PC-3 (cell line): ENCODE measurements at regions not wholly inside any gene's neighbourhood (a gene's known extent, or its start where the extent isn't known, plus 50 kb on each side); places are given as distances from the start of the nearest gene placed in this dataset.

Experiments
- ATAC-seq: fragments of 200-7000 bp; cut with Tn5 transposase; 2 replicates; pipeline ENCODE4 v1.9.1; 2020; ENCODE audit warnings: mild to moderate bottlenecking, moderate library complexity
- BruUV-seq: library from RNA; stranded (reverse); fragments of 400-500 nt; replicated peaks from 2 replicates; lab custom pipeline; 2021; lab: Mats Ljungman, UMichigan
- CTCF ChIA-PET: fragments of 300-600 bp; sonication (Branson Sonifier 250); formaldehyde crosslinking; loops from one replicate; lab custom pipeline; 2022; ENCODE audit warnings: antibody characterized with exemption; lab: Charles Lee
- POLR2A ChIA-PET: fragments of 300-600 bp; sonication (Branson Sonifier 250); formaldehyde crosslinking; loops from one replicate; lab custom pipeline; 2022; ENCODE audit warnings: antibody characterized with exemption; ENCODE audit not compliant: unreplicated experiment; lab: Charles Lee
- DNase-seq: peaks from one replicate; pipeline ENCODE4 v3.0.0-alpha.2; 2015
- H2AFZ ChIP-seq: fragments of 300-600 bp; sonication (generic); 2 replicates; pipeline ENCODE4 v1.6.0; 2016; ENCODE audit warnings: antibody characterized with exemption, low read length
- H3F3A ChIP-seq: fragments of 300-600 bp; sonication (generic); one replicate; pipeline ENCODE4 v1.6.0; 2017; ENCODE audit warnings: antibody characterized with exemption, low read length, control low read depth, mild to moderate bottlenecking; ENCODE audit not compliant: unreplicated experiment
- H3K27ac ChIP-seq: fragments of 300-600 bp; sonication (generic); 2 replicates; pipeline ENCODE4 v1.5.1; 2016; ENCODE audit warnings: mild to moderate bottlenecking, low read length
- H3K27me3 ChIP-seq: fragments of 300-600 bp; sonication (generic); 2 replicates; pipeline ENCODE4 v1.6.1; 2016; ENCODE audit warnings: low read length, mixed read lengths
- H3K36me3 ChIP-seq: fragments of 300-600 bp; sonication (generic); 2 replicates; pipeline ENCODE4 v1.6.1; 2016; ENCODE audit warnings: low read depth, mixed run types, low read length, mixed read lengths
- H3K4me1 ChIP-seq: fragments of 300-600 bp; sonication (generic); 2 replicates; pipeline ENCODE4 v1.5.1; 2016; ENCODE audit warnings: low read length; ENCODE audit not compliant: insufficient read depth
- H3K4me2 ChIP-seq: fragments of 300-600 bp; sonication (generic); 2 replicates; pipeline ENCODE4 v1.6.0; 2016; ENCODE audit warnings: low read length
- H3K4me3 ChIP-seq: fragments of 300-600 bp; sonication (generic); 2 replicates; pipeline ENCODE4 v1.5.1; 2016; ENCODE audit warnings: mild to moderate bottlenecking, low read length, mixed read lengths
- H3K79me2 ChIP-seq: fragments of 300-600 bp; sonication (generic); 2 replicates; pipeline ENCODE4 v1.6.1; 2017; ENCODE audit warnings: low read length, mixed read lengths
- H3K9ac ChIP-seq: fragments of 300-600 bp; sonication (generic); 2 replicates; pipeline ENCODE4 v1.6.0; 2016; ENCODE audit warnings: mild to moderate bottlenecking, low read length
- H3K9me2 ChIP-seq: fragments of 300-600 bp; sonication (generic); replicated peaks from 2 replicates; pipeline ENCODE4 v1.6.1; 2016; ENCODE audit warnings: mixed run types, low read length, mixed read lengths
- H3K9me3 ChIP-seq: fragments of 300-600 bp; sonication (generic); 2 replicates; pipeline ENCODE4 v1.6.1; 2016; ENCODE audit warnings: low read length, mixed read lengths
- H4K20me1 ChIP-seq: fragments of 300-600 bp; sonication (generic); 2 replicates; pipeline ENCODE4 v1.6.1; 2016; ENCODE audit warnings: low read length, mixed read lengths
- EZH2 ChIP-seq: fragments of 300-600 bp; sonication (generic); IDR thresholded peaks from one replicate; pipeline ENCODE4 v1.6.1; 2017; ENCODE audit warnings: antibody characterized with exemption, mild to moderate bottlenecking, low read length; ENCODE audit not compliant: unreplicated experiment
- EZH2phosphoT487 ChIP-seq: fragments of 300-600 bp; sonication (generic); IDR thresholded peaks from 2 replicates; pipeline ENCODE4 v1.6.1; 2018; ENCODE audit warnings: mild to moderate bottlenecking, antibody characterized with exemption, low read length, borderline replicate concordance
- intact Hi-C: fragments of 100-400 bp; cut with micrococcal nuclease; formaldehyde crosslinking; loops from 2 replicates; pipeline ENCODE4 v1.9.0; 2023
- TF ChIP-seq, protein P1 (sequence below): fragments of 300-600 bp; sonication (generic); conservative IDR thresholded peaks from 2 replicates; pipeline ENCODE4 v1.5.1; 2017; ENCODE audit warnings: antibody characterized with exemption, low read depth, mild to moderate bottlenecking, low read length

DNA sequence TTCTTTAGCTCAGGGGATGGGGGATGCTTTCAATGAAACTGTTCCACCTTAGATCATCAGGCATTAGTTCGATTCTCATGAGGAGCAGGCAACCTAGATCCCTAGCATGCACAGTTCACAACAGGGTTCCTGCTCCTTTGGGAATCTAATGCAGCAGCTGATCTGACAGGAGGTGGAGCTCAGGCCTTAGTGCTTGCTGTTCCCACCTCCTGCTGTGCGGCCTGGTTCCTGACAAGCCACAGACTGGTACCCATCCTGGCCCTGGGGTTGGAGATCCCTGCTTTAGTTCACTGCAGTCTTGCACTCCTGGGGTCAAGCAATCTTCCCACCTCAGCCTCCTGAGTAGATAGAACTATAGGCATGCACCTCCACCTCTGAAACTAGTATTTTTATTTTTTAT, 1369.8 kb upstream of the NUDT12 start:
- CTCF ChIA-PET = no interaction called here
- H4K20me1 ChIP-seq = no peaks in the 10 kb centered on the region
- H3K4me2 ChIP-seq = no peak overlapping the region
- H3K27me3 ChIP-seq = no peaks in the 10 kb centered on the region
- no peaks in the 10 kb centered on the region for H3K9me3 ChIP-seq
- POLR2A ChIA-PET = no interaction called here
- TF ChIP-seq, protein P1, sequence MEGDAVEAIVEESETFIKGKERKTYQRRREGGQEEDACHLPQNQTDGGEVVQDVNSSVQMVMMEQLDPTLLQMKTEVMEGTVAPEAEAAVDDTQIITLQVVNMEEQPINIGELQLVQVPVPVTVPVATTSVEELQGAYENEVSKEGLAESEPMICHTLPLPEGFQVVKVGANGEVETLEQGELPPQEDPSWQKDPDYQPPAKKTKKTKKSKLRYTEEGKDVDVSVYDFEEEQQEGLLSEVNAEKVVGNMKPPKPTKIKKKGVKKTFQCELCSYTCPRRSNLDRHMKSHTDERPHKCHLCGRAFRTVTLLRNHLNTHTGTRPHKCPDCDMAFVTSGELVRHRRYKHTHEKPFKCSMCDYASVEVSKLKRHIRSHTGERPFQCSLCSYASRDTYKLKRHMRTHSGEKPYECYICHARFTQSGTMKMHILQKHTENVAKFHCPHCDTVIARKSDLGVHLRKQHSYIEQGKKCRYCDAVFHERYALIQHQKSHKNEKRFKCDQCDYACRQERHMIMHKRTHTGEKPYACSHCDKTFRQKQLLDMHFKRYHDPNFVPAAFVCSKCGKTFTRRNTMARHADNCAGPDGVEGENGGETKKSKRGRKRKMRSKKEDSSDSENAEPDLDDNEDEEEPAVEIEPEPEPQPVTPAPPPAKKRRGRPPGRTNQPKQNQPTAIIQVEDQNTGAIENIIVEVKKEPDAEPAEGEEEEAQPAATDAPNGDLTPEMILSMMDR = no peak
- TF ChIP-seq EZH2 (no peak), EZH2phosphoT487 (no peak)
- no peaks in the 10 kb centered on the region for H3K79me2 ChIP-seq
- H3F3A ChIP-seq = no peaks in the 10 kb centered on the region
- ATAC-seq (no peak), DNase-seq (no peak)
- H2AFZ ChIP-seq = no peak overlapping the region
- no peak overlapping the region for H3K4me3 ChIP-seq
- BruUV-seq = no TSS peak
- no peaks in the 10 kb centered on the region for H3K36me3 ChIP-seq
- no peak overlapping the region for H3K27ac ChIP-seq
- H3K4me1 ChIP-seq = no peaks in the 10 kb centered on the region
- no peaks in the 10 kb centered on the region for H3K9me2 ChIP-seq
- no peak overlapping the region for H3K9ac ChIP-seq
- intact Hi-C loops = no loop called here

DNA sequence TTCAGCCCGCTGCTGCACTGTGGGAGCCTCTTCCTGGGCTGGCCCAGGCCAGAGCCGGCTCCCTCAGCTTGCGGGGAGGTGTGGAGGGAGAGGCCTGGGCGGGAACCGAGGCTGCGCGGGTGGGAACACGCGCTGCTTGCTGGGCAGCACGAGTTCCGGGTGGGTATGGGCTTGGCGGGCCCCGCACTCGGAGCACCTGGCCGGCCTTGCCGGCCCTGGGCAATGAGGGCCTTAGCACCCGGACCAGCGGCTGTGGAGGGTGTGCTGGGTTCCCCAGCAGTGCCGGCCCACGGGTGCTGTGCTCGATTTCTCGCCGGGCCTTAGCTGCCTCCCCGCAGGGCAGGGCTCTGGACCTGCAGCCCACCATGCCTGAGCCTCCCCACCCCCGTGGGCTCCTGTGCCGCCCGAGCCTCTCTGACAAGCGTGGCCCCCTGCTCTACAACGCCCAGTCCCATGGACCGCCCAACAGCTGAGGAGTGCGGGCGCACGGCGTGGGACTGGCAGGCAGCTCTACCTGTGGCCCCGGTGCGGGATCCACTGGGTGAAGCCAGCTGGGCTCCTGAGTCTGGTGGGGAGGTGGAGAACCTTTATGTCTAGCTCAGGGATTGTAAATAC, 1366.4 kb upstream of the NUDT12 start:
- no peaks in the 10 kb centered on the region for H3K27me3 ChIP-seq
- ChIA-PET CTCF (no interaction called here), POLR2A (no interaction called here)
- BruUV-seq = no TSS peak
- intact Hi-C loops = no loop called here
- H3K9ac ChIP-seq = no peak overlapping the region
- no peak overlapping the region for H3K27ac ChIP-seq
- no peak overlapping the region for H3K4me2 ChIP-seq
- H3K9me2 ChIP-seq = no peaks in the 10 kb centered on the region
- no peaks in the 10 kb centered on the region for H3K9me3 ChIP-seq
- H3K36me3 ChIP-seq = no peaks in the 10 kb centered on the region
- H3K79me2 ChIP-seq = no peaks in the 10 kb centered on the region
- no peak for TF ChIP-seq EZH2phosphoT487
- no peak for TF ChIP-seq EZH2
- TF ChIP-seq, protein P1 = no peak
- DNase-seq (no peak), ATAC-seq (no peak)
- no peak overlapping the region for H3K4me3 ChIP-seq
- no peak overlapping the region for H2AFZ ChIP-seq
- no peaks in the 10 kb centered on the region for H4K20me1 ChIP-seq
- H3F3A ChIP-seq = no peaks in the 10 kb centered on the region
- H3K4me1 ChIP-seq = no peaks in the 10 kb centered on the region

DNA sequence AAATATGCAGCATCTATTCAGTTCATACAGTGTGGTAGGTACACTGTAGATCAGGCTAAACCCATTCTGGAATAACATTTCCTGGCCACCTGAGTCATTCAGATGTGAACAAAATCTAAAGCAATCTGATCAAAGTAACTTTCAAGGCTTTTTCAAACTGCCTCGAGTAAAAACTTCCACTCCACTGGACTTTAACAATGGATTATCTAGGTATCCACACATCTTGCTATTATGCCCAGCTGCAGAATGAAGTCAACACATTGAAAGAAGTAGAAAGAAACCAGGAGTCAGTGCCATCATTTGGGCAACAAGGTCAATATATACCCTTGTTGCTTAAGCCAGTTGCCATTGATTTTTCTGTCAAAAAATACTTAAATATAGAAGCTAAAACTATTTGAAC, 1352.6 kb upstream of the NUDT12 start:
- Histone ChIP-seq H3F3A (peaks cover 10% of the 10 kb centered on the region), H3K4me3 (no peak overlapping the region), H3K36me3 (no peaks in the 10 kb centered on the region), H3K79me2 (no peaks in the 10 kb centered on the region), H3K9me3 (no peaks in the 10 kb centered on the region), H4K20me1 (no peaks in the 10 kb centered on the region), H3K27me3 (no peaks in the 10 kb centered on the region), H3K4me1 (peaks cover 25% of the 10 kb centered on the region), H3K9me2 (no peaks in the 10 kb centered on the region), H2AFZ (no peak overlapping the region), H3K27ac (no peak overlapping the region), H3K9ac (no peak overlapping the region), H3K4me2 (no peak overlapping the region)
- ChIA-PET POLR2A (no interaction called here), CTCF (no interaction called here)
- intact Hi-C loops = loop anchor here (10.0 kb wide), 3 partner anchors 500 to 1110 kb away; no protein-coding TSS in a partner anchor
- TF ChIP-seq EZH2phosphoT487 (no peak), EZH2 (no peak)
- TF ChIP-seq, protein P1 = no peak
- no TSS peak for BruUV-seq
- ATAC-seq (no peak), DNase-seq (peak; percentile 11)
